GM18868 (cell line): ENCODE measurements at regions not wholly inside any gene's neighbourhood (a gene's known extent, or its start where the extent isn't known, plus 50 kb on each side); places are given as distances from the start of the nearest gene placed in this dataset.

Source experiments
- ATAC-seq: cut with Tn5 transposase; IDR thresholded peaks from one replicate; pipeline ENCODE4 v1.9.1; 2021; ENCODE audit warnings: mild to moderate bottlenecking, moderate library complexity; ENCODE audit not compliant: unreplicated experiment

- no peak for ATAC-seq
Measured at GRCh38 chr3:106635826-106636225, 741.4 kb upstream of the CCDC54 start.

- ATAC-seq: no peak
Measured at GRCh38 chr3:106640353-106640752, 736.9 kb upstream of the CCDC54 start.

- no peak for ATAC-seq
Measured at GRCh38 chr3:106642161-106642560, 735.1 kb upstream of the CCDC54 start.

GRCh38 chr3:106643684-106644161 is 733.5 kb upstream of the CCDC54 start:
- no peak for ATAC-seq

- ATAC-seq: no peak
Measured at GRCh38 chr3:106673926-106674569, 703.2 kb upstream of the CCDC54 start.

- ATAC-seq: no peak
Measured at GRCh38 chr3:106675451-106675850, 701.8 kb upstream of the CCDC54 start.

GRCh38 chr3:106678657-106679390 is 698.4 kb upstream of the CCDC54 start:
- ATAC-seq: no peak

GRCh38 chr3:106683953-106684620 is 693.2 kb upstream of the CCDC54 start:
- ATAC-seq: no peak

- no peak for ATAC-seq
Measured at GRCh38 chr3:106685745-106686144, 691.5 kb upstream of the CCDC54 start.

- no peak for ATAC-seq
Measured at GRCh38 chr3:106687905-106688304, 689.3 kb upstream of the CCDC54 start.

- ATAC-seq: no peak
Measured at GRCh38 chr3:106688464-106688863, 688.8 kb upstream of the CCDC54 start.

- no peak for ATAC-seq
Measured at GRCh38 chr3:106691476-106691875, 685.8 kb upstream of the CCDC54 start.

- ATAC-seq: no peak
Measured at GRCh38 chr3:106692624-106693023, 684.6 kb upstream of the CCDC54 start.

- no peak for ATAC-seq
Measured at GRCh38 chr3:106699122-106699521, 678.1 kb upstream of the CCDC54 start.

GRCh38 chr3:106700981-106701380 is 676.3 kb upstream of the CCDC54 start:
- ATAC-seq: no peak

GRCh38 chr3:106703524-106703923 is 673.7 kb upstream of the CCDC54 start:
- ATAC-seq: no peak

GRCh38 chr3:106707347-106707746 is 669.9 kb upstream of the CCDC54 start:
- ATAC-seq: no peak

GRCh38 chr3:106710596-106710995 is 666.6 kb upstream of the CCDC54 start:
- no peak for ATAC-seq

- ATAC-seq: no peak
Measured at GRCh38 chr3:106711650-106712049, 665.6 kb upstream of the CCDC54 start.

GRCh38 chr3:106714400-106714799 is 662.8 kb upstream of the CCDC54 start:
- no peak for ATAC-seq

- no peak for ATAC-seq
Measured at GRCh38 chr3:106715286-106715685, 662.0 kb upstream of the CCDC54 start.
